GM23248 (cell line): ENCODE measurements at regions not wholly inside any gene's neighbourhood (a gene's known extent, or its start where the extent isn't known, plus 50 kb on each side); places are given as distances from the start of the nearest gene placed in this dataset.

Experiments used
- DNase-seq: peaks from one replicate; pipeline ENCODE4 v3.0.0-alpha.2; 2015
- H2AFZ ChIP-seq: fragments of 200-600 bp; sonication (generic); 2 replicates; pipeline ENCODE4 v1.6.1; 2016; ENCODE audit warnings: antibody characterized with exemption
- H3F3A ChIP-seq: fragments of 200-600 bp; sonication (generic); 2 replicates; pipeline ENCODE4 v1.6.1; 2016; ENCODE audit warnings: mild to moderate bottlenecking, antibody characterized with exemption, mixed run types; ENCODE audit not compliant: insufficient read depth
- H3K27ac ChIP-seq: fragments of 200-600 bp; sonication (generic); 2 replicates; pipeline ENCODE4 v1.5.1; 2016; ENCODE audit warnings: mild to moderate bottlenecking
- H3K27me3 ChIP-seq: fragments of 200-600 bp; sonication (generic); replicated peaks from 2 replicates; pipeline ENCODE4 v1.6.1; 2016; ENCODE audit warnings: mild to moderate bottlenecking; ENCODE audit not compliant: insufficient read depth
- H3K36me3 ChIP-seq: fragments of 200-600 bp; sonication (generic); 2 replicates; pipeline ENCODE4 v1.6.1; 2016; ENCODE audit warnings: low read depth, mild to moderate bottlenecking
- H3K4me1 ChIP-seq: fragments of 200-600 bp; sonication (generic); 2 replicates; pipeline ENCODE4 v1.6.1; 2016; ENCODE audit warnings: mild to moderate bottlenecking; ENCODE audit not compliant: insufficient read depth
- H3K4me2 ChIP-seq: fragments of 200-600 bp; sonication (generic); one replicate; pipeline ENCODE4 v1.6.1; 2016; ENCODE audit warnings: mild to moderate bottlenecking; ENCODE audit not compliant: unreplicated experiment
- H3K4me3 ChIP-seq: fragments of 200-600 bp; sonication (generic); 2 replicates; pipeline ENCODE4 v1.5.1; 2016; ENCODE audit warnings: mild to moderate bottlenecking
- H3K79me2 ChIP-seq: fragments of 200-600 bp; sonication (generic); 2 replicates; pipeline ENCODE4 v1.6.1; 2016; ENCODE audit warnings: mild to moderate bottlenecking; ENCODE audit not compliant: insufficient read depth
- H3K9ac ChIP-seq: fragments of 200-600 bp; sonication (generic); 2 replicates; pipeline ENCODE4 v1.6.1; 2016; ENCODE audit warnings: mild to moderate bottlenecking
- H3K9me2 ChIP-seq: fragments of 200-600 bp; sonication (generic); 2 replicates; pipeline ENCODE4 v1.6.1; 2016; ENCODE audit warnings: mixed run types, mild to moderate bottlenecking, moderate library complexity; ENCODE audit not compliant: insufficient read depth
- H3K9me3 ChIP-seq: fragments of 200-600 bp; sonication (generic); one replicate; pipeline ENCODE4 v1.6.1; 2017; ENCODE audit warnings: low read depth
- H4K20me1 ChIP-seq: fragments of 200-600 bp; sonication (generic); 2 replicates; pipeline ENCODE4 v1.6.0; 2016; ENCODE audit not compliant: insufficient read depth
- EZH2 ChIP-seq: fragments of 200-600 bp; sonication (generic); IDR thresholded peaks from 2 replicates; pipeline ENCODE4 v1.6.1; 2018; ENCODE audit warnings: antibody characterized with exemption, mild to moderate bottlenecking; ENCODE audit not compliant: insufficient read depth, poor library complexity, severe bottlenecking
- EZH2phosphoT487 ChIP-seq: fragments of 200-600 bp; sonication (generic); IDR thresholded peaks from 2 replicates; pipeline ENCODE4 v1.6.1; 2018; ENCODE audit warnings: antibody characterized with exemption, moderate library complexity, mild to moderate bottlenecking, low read depth; ENCODE audit not compliant: insufficient read depth
- WGBS, 2 experiments: methylation state at CpG; one replicate each; pipeline ENCODE4 v1.1.6; 2015 to 2017; ENCODE audit warnings: low lambda C conversion rate in 2 of 2, low coverage in 1 of 2; ENCODE audit errors: missing lambda C conversion rate in 2 of 2; 5-methylcytosine and 5-hydroxymethylcytosine counted together
- in situ Hi-C: fragments of 300-500 bp; cut with MboI; formaldehyde crosslinking; loops from 2 replicates; pipeline ENCODE4 v1.15.0; 2020

- no peaks in the 10 kb centered on the region for H3K4me1 ChIP-seq
- H3K27me3 ChIP-seq, result no peaks in the 10 kb centered on the region; the same call in 1 of the 2 replicates
- no peaks in the 10 kb centered on the region for H3K9me2 ChIP-seq
- H3F3A ChIP-seq, result no peaks in the 10 kb centered on the region
- H3K9ac ChIP-seq, result no peak overlapping the region
- in situ Hi-C loops, result no loop called here
- H3K79me2 ChIP-seq, result no peaks in the 10 kb centered on the region
- H3K27ac ChIP-seq, result no peak overlapping the region
- 47 to 51% methylated on average over 8 of the region's 8 CpGs for WGBS, 2 experiments
- no peak overlapping the region for H2AFZ ChIP-seq
- no peaks in the 10 kb centered on the region for H4K20me1 ChIP-seq
- no peaks in the 10 kb centered on the region for H3K36me3 ChIP-seq
- H3K4me3 ChIP-seq, result no peak overlapping the region
- no peak overlapping the region for H3K4me2 ChIP-seq
- H3K9me3 ChIP-seq, result no peaks in the 10 kb centered on the region
- no peak for TF ChIP-seq EZH2
- no peak for TF ChIP-seq EZH2phosphoT487
- DNase-seq, result no peak
Observed at GRCh38 chr14:62081951-62082350, 319.7 kb downstream of the SNAPC1 start.

- no peak for DNase-seq
- no peak overlapping the region for H2AFZ ChIP-seq
- no peaks in the 10 kb centered on the region for H3K4me1 ChIP-seq
- in situ Hi-C loops, result no loop called here
- H3F3A ChIP-seq, result no peaks in the 10 kb centered on the region
- no peaks in the 10 kb centered on the region for H3K79me2 ChIP-seq
- no peak overlapping the region for H3K27ac ChIP-seq
- WGBS, 2 experiments, result 25 to 31% methylated on average over 6 of the region's 6 CpGs
- H3K9me2 ChIP-seq, result no peaks in the 10 kb centered on the region
- H3K4me2 ChIP-seq, result no peak overlapping the region
- no peak overlapping the region for H3K4me3 ChIP-seq
- H3K36me3 ChIP-seq, result no peaks in the 10 kb centered on the region
- no peaks in the 10 kb centered on the region for H3K9me3 ChIP-seq
- no peaks in the 10 kb centered on the region; the same call in 1 of the 2 replicates for H3K27me3 ChIP-seq
- no peaks in the 10 kb centered on the region for H4K20me1 ChIP-seq
- no peak overlapping the region for H3K9ac ChIP-seq
- no peak for TF ChIP-seq EZH2
- no peak for TF ChIP-seq EZH2phosphoT487
Observed at GRCh38 chr14:62082779-62083178, 320.6 kb downstream of the SNAPC1 start.

GRCh38 chr14:62084020-62084419 lies 321.8 kb downstream of the SNAPC1 start:
- H3K9me2 ChIP-seq, result no peaks in the 10 kb centered on the region
- H3K4me3 ChIP-seq, result no peak overlapping the region
- H3K4me2 ChIP-seq, result no peak overlapping the region
- no peaks in the 10 kb centered on the region for H3K79me2 ChIP-seq
- no peak overlapping the region for H3K27ac ChIP-seq
- H3K4me1 ChIP-seq, result no peaks in the 10 kb centered on the region
- no peaks in the 10 kb centered on the region; the same call in 1 of the 2 replicates for H3K27me3 ChIP-seq
- no peaks in the 10 kb centered on the region for H3K9me3 ChIP-seq
- H3F3A ChIP-seq, result no peaks in the 10 kb centered on the region
- TF ChIP-seq EZH2 (no peak), EZH2phosphoT487 (no peak)
- H3K36me3 ChIP-seq, result no peaks in the 10 kb centered on the region
- no peak overlapping the region for H2AFZ ChIP-seq
- no peak overlapping the region for H3K9ac ChIP-seq
- no peak for DNase-seq
- H4K20me1 ChIP-seq, result no peaks in the 10 kb centered on the region
- WGBS, 2 experiments, result 46 to 58% methylated on average over 17 of the region's 17 CpGs
- in situ Hi-C loops, result no loop called here

GRCh38 chr14:62087191-62087590 lies 325.0 kb downstream of the SNAPC1 start:
- H3K4me3 ChIP-seq, result no peak overlapping the region
- H3K9me3 ChIP-seq, result no peaks in the 10 kb centered on the region
- no peak for TF ChIP-seq EZH2phosphoT487
- no peak for TF ChIP-seq EZH2
- no peak overlapping the region for H3K9ac ChIP-seq
- in situ Hi-C loops, result no loop called here
- H3K79me2 ChIP-seq, result no peaks in the 10 kb centered on the region
- H3K27me3 ChIP-seq, result peaks cover 6% of the 10 kb centered on the region; the same call in 1 of the 2 replicates
- H3K4me2 ChIP-seq, result no peak overlapping the region
- H3K4me1 ChIP-seq, result no peaks in the 10 kb centered on the region
- no peaks in the 10 kb centered on the region for H3F3A ChIP-seq
- H2AFZ ChIP-seq, result no peak overlapping the region
- no peak overlapping the region for H3K27ac ChIP-seq
- no peaks in the 10 kb centered on the region for H3K36me3 ChIP-seq
- 68 to 71% methylated on average over 8 to 14 of the region's 14 CpGs for WGBS, 2 experiments
- H4K20me1 ChIP-seq, result no peaks in the 10 kb centered on the region
- H3K9me2 ChIP-seq, result no peaks in the 10 kb centered on the region
- DNase-seq, result no peak

GRCh38 chr14:62093736-62094135 lies 331.5 kb downstream of the SNAPC1 start:
- no peak for DNase-seq
- Histone ChIP-seq H3K36me3 (no peaks in the 10 kb centered on the region), H3K9ac (no peak overlapping the region), H3K27ac (no peak overlapping the region), H3K4me2 (no peak overlapping the region), H4K20me1 (no peaks in the 10 kb centered on the region), H3K9me2 (no peaks in the 10 kb centered on the region), H3K9me3 (no peaks in the 10 kb centered on the region), H3K4me1 (no peaks in the 10 kb centered on the region), H2AFZ (no peak overlapping the region), H3K27me3 (peaks cover 6% of the 10 kb centered on the region; the same call in 1 of the 2 replicates), H3K4me3 (no peak overlapping the region), H3F3A (no peaks in the 10 kb centered on the region), H3K79me2 (no peaks in the 10 kb centered on the region)
- in situ Hi-C loops, result no loop called here
- 0 to 3% methylated on average over 1 of the region's 1 CpG for WGBS, 2 experiments
- TF ChIP-seq EZH2phosphoT487 (no peak), EZH2 (no peak)
